Liver (tissue), 8 donors: ENCODE measurements at regions not wholly inside any gene's neighbourhood (a gene's known extent, or its start where the extent isn't known, plus 50 kb on each side); places are given as distances from the start of the nearest gene placed in this dataset.

Experiments used
- DNase-seq: peaks from one replicate; pipeline ENCODE4 v3.0.0-alpha.2; 2017; ENCODE audit warnings: low spot score
- H3K27ac ChIP-seq, 2 donors: one replicate each; pipeline ENCODE4 v1.7.0; 2013; ENCODE audit warnings: inconsistent platforms in 2 of 2, low read length in 2 of 2, control low read depth in 1 of 2, low read depth in 1 of 2, mild to moderate bottlenecking in 1 of 2
- H3K27me3 ChIP-seq, 4 donors: one replicate each; pipeline versions ENCODE4 v1.6.1 to v1.7.0; 2013; ENCODE audit warnings: low read length in 3 of 4, inconsistent platforms in 1 of 4, mild to moderate bottlenecking in 1 of 4, moderate library complexity in 1 of 4; ENCODE audit not compliant: control insufficient read depth in 4 of 4, insufficient read depth in 4 of 4
- H3K36me3 ChIP-seq, 4 donors: one replicate each; pipeline versions ENCODE4 v1.6.1 to v1.7.0; 2013; ENCODE audit warnings: low read length in 3 of 4, mild to moderate bottlenecking in 3 of 4, low read depth in 1 of 4, moderate library complexity in 1 of 4; ENCODE audit not compliant: control insufficient read depth in 4 of 4, insufficient read depth in 3 of 4
- H3K4me1 ChIP-seq, 4 donors: one replicate each; pipeline versions ENCODE4 v1.6.1 to v1.7.0; 2013; ENCODE audit warnings: low read length in 3 of 4, mild to moderate bottlenecking in 3 of 4, moderate library complexity in 1 of 4; ENCODE audit not compliant: control insufficient read depth in 4 of 4, insufficient read depth in 4 of 4
- H3K4me3 ChIP-seq, 3 donors: one replicate each; pipeline versions ENCODE4 v1.6.1 to v1.7.0; 2013; ENCODE audit warnings: low read length in 3 of 3, control low read depth in 1 of 3, low read depth in 1 of 3, mild to moderate bottlenecking in 1 of 3
- H3K9ac ChIP-seq, 2 donors: one replicate each; pipeline ENCODE4 v1.7.0; 2013; ENCODE audit warnings: low read length in 2 of 2, mild to moderate bottlenecking in 2 of 2, moderate library complexity in 2 of 2, control low read depth in 1 of 2, low read depth in 1 of 2
- H3K9me3 ChIP-seq, 4 donors: one replicate each; pipeline versions ENCODE4 v1.6.1 to v1.7.0; 2013; ENCODE audit warnings: low read length in 3 of 4; ENCODE audit not compliant: control insufficient read depth in 4 of 4
- CTCF ChIP-seq: fragments of 150-350 bp; IDR thresholded peaks from 2 replicates; pipeline ENCODE4 v1.5.1; 2017; ENCODE audit warnings: improper control_type of control experiment, low read depth, low read length; ENCODE audit not compliant: missing input control
- EGR1 ChIP-seq, 2 donors: IDR thresholded peaks; 2 replicates each; pipeline ENCODE4 v1.6.1; 2016 to 2018; ENCODE audit warnings: antibody characterized with exemption in 2 of 2, low read depth in 2 of 2
- FOXA1 ChIP-seq: IDR thresholded peaks from 2 replicates; pipeline ENCODE4 v1.6.1; 2016; ENCODE audit warnings: antibody characterized with exemption
- FOXA2 ChIP-seq: IDR thresholded peaks from 2 replicates; pipeline ENCODE4 v1.6.1; 2016; ENCODE audit warnings: antibody characterized with exemption
- GABPA ChIP-seq, 2 donors: IDR thresholded peaks in 1 of 2; conservative IDR thresholded peaks in 1 of 2; 2 replicates each; pipeline ENCODE4 v1.6.1; 2016; ENCODE audit warnings: antibody characterized with exemption in 2 of 2, mild to moderate bottlenecking in 1 of 2, moderate library complexity in 1 of 2
- HNF4G ChIP-seq: IDR thresholded peaks from 2 replicates; pipeline ENCODE4 v1.6.1; 2016; ENCODE audit warnings: antibody characterized with exemption
- JUND ChIP-seq, 2 donors: IDR thresholded peaks; 2 replicates each; pipeline ENCODE4 v1.6.1; 2016; ENCODE audit warnings: antibody characterized with exemption in 2 of 2
- NR2F2 ChIP-seq: IDR thresholded peaks from 2 replicates; pipeline ENCODE4 v1.6.1; 2016; ENCODE audit warnings: antibody characterized with exemption
- RAD21 ChIP-seq, 2 donors: IDR thresholded peaks; 2 replicates each; pipeline ENCODE4 v1.6.1; 2016; ENCODE audit warnings: antibody characterized with exemption in 2 of 2, mild to moderate bottlenecking in 2 of 2
- REST ChIP-seq: IDR thresholded peaks from 2 replicates; pipeline ENCODE4 v1.6.1; 2016; ENCODE audit warnings: antibody characterized with exemption, mild to moderate bottlenecking
- RXRA ChIP-seq, 2 donors: IDR thresholded peaks; 2 replicates each; pipeline ENCODE4 v1.6.1; 2017 to 2018; ENCODE audit warnings: antibody characterized with exemption in 2 of 2, mild to moderate bottlenecking in 1 of 2
- SP1 ChIP-seq: IDR thresholded peaks from 2 replicates; pipeline ENCODE4 v1.6.1; 2018; ENCODE audit warnings: antibody characterized with exemption, mild to moderate bottlenecking
- TAF1 ChIP-seq: conservative IDR thresholded peaks from 2 replicates; pipeline ENCODE4 v1.6.1; 2016; ENCODE audit warnings: antibody characterized with exemption, mild to moderate bottlenecking
- YY1 ChIP-seq: IDR thresholded peaks from 2 replicates; pipeline ENCODE4 v1.6.1; 2016; ENCODE audit warnings: antibody characterized with exemption, mild to moderate bottlenecking
- ZBTB33 ChIP-seq: IDR thresholded peaks from 2 replicates; pipeline ENCODE4 v1.6.1; 2016; ENCODE audit warnings: antibody characterized with exemption
- WGBS: extraction: QIAGEN DNeasy Blood & Tissue Kit; methylation state at CpG from one replicate; pipeline ENCODE4 v1.1.7; 2013; 5-methylcytosine and 5-hydroxymethylcytosine counted together
- TF ChIP-seq, protein P1 (sequence below): IDR thresholded peaks from 2 replicates; pipeline ENCODE4 v1.6.1; 2016; ENCODE audit warnings: antibody characterized with exemption
- donor health status: healthy.
- donor health status: healthy.
- donor health status: healthy.
- donor health status: healthy.
- donor health status: healthy.

- Histone ChIP-seq H3K9ac (no peak overlapping the region), H3K36me3 (no peaks in the 10 kb centered on the region), H3K9me3 (no peaks in the 10 kb centered on the region), H3K27me3 (no peaks in the 10 kb centered on the region), H3K4me1 (no peaks in the 10 kb centered on the region), H3K4me3 (no peak overlapping the region), H3K27ac (no peak overlapping the region)
- WGBS = 75% methylated on average over 14 of the region's 14 CpGs
- TF ChIP-seq NR2F2 (no peak), HNF4G (no peak)
- no peak for DNase-seq
These were observed 67.3 kb upstream of the TEX51 start for GRCh38 chr2:126831234-126832005.

DNA sequence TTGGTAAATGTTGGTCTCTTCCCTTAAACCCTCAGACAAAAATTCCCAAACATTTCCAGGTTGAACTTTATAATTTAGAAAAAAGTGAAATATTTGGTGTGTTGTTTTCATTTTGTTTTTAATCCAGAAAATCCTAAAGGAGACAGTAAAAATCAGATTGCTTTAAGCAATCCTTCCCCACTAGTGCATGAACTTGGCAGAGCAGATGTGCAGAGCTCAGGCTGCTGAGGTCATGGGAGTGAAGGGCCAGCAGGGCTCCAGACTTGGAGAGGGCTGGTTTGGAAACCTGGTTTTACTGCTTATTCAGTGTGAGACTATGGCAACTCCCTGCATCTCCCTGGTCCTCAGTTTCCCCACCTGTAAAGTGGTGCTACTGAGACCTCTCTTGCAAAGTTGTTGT lies 66.7 kb upstream of the TEX51 start:
- no peak overlapping the region for H3K4me3 ChIP-seq
- no peaks in the 10 kb centered on the region for H3K4me1 ChIP-seq
- TF ChIP-seq JUND (IDR thresholded peaks at IDR 0.05) (no peak), REST (no peak), EGR1 (IDR thresholded peaks at IDR 0.05; ENCODE audit: low read depth in 2 of 2) (no peak), YY1 (no peak), HNF4G (no peak), ZBTB33 (no peak), SP1 (no peak), FOXA2 (no peak), RXRA (IDR thresholded peaks at IDR 0.05) (no peak), TAF1 (no peak), CTCF (no peak), GABPA (IDR thresholded peaks at IDR 0.05 in 1 of 2, conservative IDR thresholded peaks at IDR 0.05 in 1 of 2) (no peak), FOXA1 (no peak), NR2F2 (no peak), RAD21 (IDR thresholded peaks at IDR 0.05) (no peak)
- TF ChIP-seq, protein P1, sequence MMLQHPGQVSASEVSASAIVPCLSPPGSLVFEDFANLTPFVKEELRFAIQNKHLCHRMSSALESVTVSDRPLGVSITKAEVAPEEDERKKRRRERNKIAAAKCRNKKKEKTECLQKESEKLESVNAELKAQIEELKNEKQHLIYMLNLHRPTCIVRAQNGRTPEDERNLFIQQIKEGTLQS = no peak
- H3K9ac ChIP-seq = no peak overlapping the region
- no peaks in the 10 kb centered on the region for H3K27me3 ChIP-seq
- no peak for DNase-seq
- H3K36me3 ChIP-seq = no peaks in the 10 kb centered on the region
- H3K27ac ChIP-seq = no peak overlapping the region
- no peaks in the 10 kb centered on the region for H3K9me3 ChIP-seq
